Stimulated activated naive CD8-positive, alpha-beta T cell treated with anti-CD3 and anti-CD28 coated beads, Interleukin-15, amount 100 ng/mL, for 72 hours (primary cell): ENCODE measurements at regions not wholly inside any gene's neighbourhood (a gene's known extent, or its start where the extent isn't known, plus 50 kb on each side); places are given as distances from the start of the nearest gene placed in this dataset.
A peak's percentile ranks its signal among the peaks of the same experiment; 100 is the strongest.
"Not testable (repeated sequence)": the region's sequence is repeated elsewhere in the genome, so short reads cannot be mapped to it uniquely, and the experiment has no call there.

Source experiments
- ATAC-seq: fragments of 150-1000 bp; cut with Tn5 transposase; 2 replicates; pipeline ENCODE4 v1.10.0; 2021; ENCODE audit warnings: mild to moderate bottlenecking, moderate library complexity
- DNase-seq, 2 donors: peaks; one replicate each; pipeline ENCODE4 v3.0.0; 2021 to 2022
- H3K27ac Mint-ChIP-seq, 2 donors: one replicate each; pipeline ENCODE4 v1.8.0; 2022; ENCODE audit warnings: mild to moderate bottlenecking in 2 of 2, mixed read lengths in 2 of 2, moderate library complexity in 2 of 2
- H3K27me3 Mint-ChIP-seq: one replicate; pipeline ENCODE4 v1.8.0; 2022; ENCODE audit warnings: mixed read lengths
- H3K4me1 Mint-ChIP-seq: one replicate; pipeline ENCODE4 v1.8.0; 2022; ENCODE audit warnings: mild to moderate bottlenecking, mixed read lengths
- H3K4me3 Mint-ChIP-seq, 2 donors: one replicate each; pipeline ENCODE4 v1.8.0; 2022; ENCODE audit warnings: mild to moderate bottlenecking in 2 of 2, mixed read lengths in 2 of 2, moderate library complexity in 1 of 2
- H3K9me3 Mint-ChIP-seq, 2 donors: one replicate each; pipeline ENCODE4 v1.8.0; 2022; ENCODE audit warnings: mixed read lengths in 2 of 2

DNA sequence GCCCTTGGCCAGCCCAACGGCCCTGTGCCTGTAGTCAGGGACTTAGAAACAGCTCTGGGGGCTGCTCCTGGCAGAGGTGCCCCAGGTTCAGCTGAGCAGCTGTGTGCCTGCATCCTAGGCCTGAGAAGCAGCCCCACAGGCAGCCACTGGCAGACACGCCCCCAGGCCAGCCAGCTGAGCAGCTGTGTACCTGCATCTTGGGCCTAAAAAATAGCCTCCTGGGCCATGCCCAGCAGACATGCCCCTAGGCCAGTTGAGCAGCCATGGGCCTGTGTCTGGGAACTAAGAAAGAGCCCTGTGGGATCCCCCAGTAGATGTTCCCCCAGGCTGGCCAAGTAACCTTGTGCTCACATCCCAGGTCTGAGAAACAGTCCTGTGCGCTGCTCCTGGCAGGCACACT lies 64.0 kb downstream of the TBR1 start:
- DNase-seq (no peak), ATAC-seq (no peak)
- H3K27me3 Mint-ChIP-seq, result peaks cover 11% of the 10 kb centered on the region
- H3K27ac Mint-ChIP-seq, result no peak overlapping the region
- no peak overlapping the region for H3K4me3 Mint-ChIP-seq
- no peaks in the 10 kb centered on the region for H3K4me1 Mint-ChIP-seq
- H3K9me3 Mint-ChIP-seq, result peaks cover 18 to 19% of the 10 kb centered on the region in 2 donors

DNA sequence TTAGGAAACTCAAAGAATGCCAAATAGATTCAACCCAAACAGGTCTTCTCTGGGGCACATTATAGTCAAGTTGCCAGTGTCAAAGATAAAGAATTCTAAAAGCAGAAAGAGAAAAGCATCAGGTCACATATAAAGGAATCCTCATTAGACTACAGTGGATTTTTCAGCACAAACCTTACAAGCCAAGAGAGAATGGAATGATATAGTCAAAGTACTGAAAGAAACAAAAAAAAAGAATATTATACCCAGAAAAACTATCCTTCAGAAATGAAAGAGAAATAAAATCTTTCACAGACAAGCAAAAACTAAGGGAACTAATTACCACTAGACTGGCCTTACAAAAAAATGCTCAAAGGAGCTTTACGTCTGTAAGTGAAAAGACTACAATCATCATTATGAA lies 65.5 kb downstream of the TBR1 start:
- no peak overlapping the region for H3K4me3 Mint-ChIP-seq
- H3K27ac Mint-ChIP-seq, result no peak overlapping the region
- peaks cover 18 to 19% of the 10 kb centered on the region in 2 donors for H3K9me3 Mint-ChIP-seq
- DNase-seq (no peak), ATAC-seq (no peak)
- peaks cover 9% of the 10 kb centered on the region for H3K27me3 Mint-ChIP-seq
- H3K4me1 Mint-ChIP-seq, result no peaks in the 10 kb centered on the region

- ATAC-seq (no peak), DNase-seq (no peak)
- no peak overlapping the region for H3K4me3 Mint-ChIP-seq
- H3K4me1 Mint-ChIP-seq, result no peaks in the 10 kb centered on the region
- peaks cover 9% of the 10 kb centered on the region for H3K27me3 Mint-ChIP-seq
- peaks cover 18 to 19% of the 10 kb centered on the region in 2 donors for H3K9me3 Mint-ChIP-seq
- H3K27ac Mint-ChIP-seq, result no peak overlapping the region
These were observed 68.0 kb downstream of the TBR1 start for GRCh38 chr2:161484061-161484460.

DNA sequence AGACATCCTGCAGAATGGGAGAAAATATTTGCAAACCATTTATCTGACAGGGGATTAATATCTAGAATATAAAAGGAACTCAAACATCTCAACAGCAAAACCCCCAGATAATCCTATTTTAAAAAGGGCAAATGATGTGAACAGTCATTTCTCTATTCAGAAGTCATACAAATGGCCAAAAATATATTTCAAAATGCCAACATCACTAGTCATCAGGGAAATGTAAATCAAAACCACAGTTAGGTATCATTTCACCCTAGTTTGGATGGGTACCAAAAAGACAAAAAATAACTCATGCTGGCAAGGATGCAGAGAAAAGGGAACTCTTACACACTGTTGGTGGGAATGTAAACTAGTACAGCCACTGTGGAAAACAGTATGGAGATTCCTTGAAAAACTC lies 70.0 kb downstream of the TBR1 start:
- no peak for DNase-seq
- Mint-ChIP-seq H3K4me3 (no peak overlapping the region), H3K9me3 (peaks cover 11% of the 10 kb centered on the region in 2 donors), H3K27me3 (peaks cover 9% of the 10 kb centered on the region), H3K27ac (no peak overlapping the region), H3K4me1 (no peaks in the 10 kb centered on the region)
- ATAC-seq, result no peak

DNA sequence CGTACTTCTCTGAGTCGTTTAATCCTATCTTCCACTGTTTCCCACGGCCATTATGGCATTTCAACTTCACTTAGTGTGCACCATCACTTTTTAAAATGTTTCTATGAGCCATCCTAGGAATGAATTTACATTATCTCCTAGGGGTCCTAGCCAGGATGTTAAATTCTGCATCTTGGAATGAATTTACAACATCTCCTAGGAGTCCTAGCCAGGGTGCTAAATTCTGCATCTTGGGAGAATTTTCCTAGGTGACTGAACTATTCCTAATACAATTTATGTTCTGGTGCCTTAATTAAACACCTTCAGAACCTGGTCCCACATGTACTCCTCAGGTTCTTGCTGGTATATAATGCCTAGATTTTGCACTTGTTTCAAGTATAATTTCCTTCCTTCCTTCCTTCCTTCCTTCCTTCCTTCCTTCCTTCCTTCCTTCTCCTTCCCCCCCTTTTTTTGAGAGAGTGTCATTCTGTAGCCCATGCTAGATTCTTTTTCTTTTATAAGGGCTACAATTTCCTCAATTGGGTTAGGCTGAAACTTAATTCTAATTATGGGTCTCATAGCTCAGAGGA lies 72.1 kb downstream of the TBR1 start:
- no peak overlapping the region for H3K4me3 Mint-ChIP-seq
- H3K27ac Mint-ChIP-seq, result no peak overlapping the region
- H3K9me3 Mint-ChIP-seq, result peaks cover 0 to 4% of the 10 kb centered on the region in 2 donors
- no peaks in the 10 kb centered on the region for H3K4me1 Mint-ChIP-seq
- ATAC-seq (no peak), DNase-seq (no peak)
- peaks cover 6% of the 10 kb centered on the region for H3K27me3 Mint-ChIP-seq

DNA sequence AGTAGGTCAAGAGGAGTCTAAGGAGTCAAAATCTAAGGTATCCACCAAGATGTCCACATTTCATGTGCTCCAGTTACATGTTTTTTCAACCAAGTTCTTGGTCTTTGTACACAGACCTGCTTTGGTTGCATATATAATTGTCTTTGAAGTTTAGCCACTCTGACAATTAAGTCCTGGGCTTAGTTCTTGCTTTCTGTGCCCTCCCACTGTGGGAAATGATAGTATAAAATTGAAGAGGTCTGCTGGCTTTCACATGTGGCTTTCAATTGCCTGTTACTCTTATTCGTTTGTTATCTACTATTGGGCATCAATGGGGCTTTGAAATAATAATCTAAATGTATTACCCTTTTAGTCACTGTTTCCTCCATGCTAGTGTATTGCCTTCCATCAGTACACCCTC lies 72.8 kb downstream of the TBR1 start:
- no peak overlapping the region for H3K4me3 Mint-ChIP-seq
- H3K27ac Mint-ChIP-seq, result no peak overlapping the region
- no peak for DNase-seq
- no peaks in the 10 kb centered on the region for H3K4me1 Mint-ChIP-seq
- no peaks in the 10 kb centered on the region for H3K9me3 Mint-ChIP-seq
- ATAC-seq, result no peak
- H3K27me3 Mint-ChIP-seq, result peaks cover 2% of the 10 kb centered on the region

DNA sequence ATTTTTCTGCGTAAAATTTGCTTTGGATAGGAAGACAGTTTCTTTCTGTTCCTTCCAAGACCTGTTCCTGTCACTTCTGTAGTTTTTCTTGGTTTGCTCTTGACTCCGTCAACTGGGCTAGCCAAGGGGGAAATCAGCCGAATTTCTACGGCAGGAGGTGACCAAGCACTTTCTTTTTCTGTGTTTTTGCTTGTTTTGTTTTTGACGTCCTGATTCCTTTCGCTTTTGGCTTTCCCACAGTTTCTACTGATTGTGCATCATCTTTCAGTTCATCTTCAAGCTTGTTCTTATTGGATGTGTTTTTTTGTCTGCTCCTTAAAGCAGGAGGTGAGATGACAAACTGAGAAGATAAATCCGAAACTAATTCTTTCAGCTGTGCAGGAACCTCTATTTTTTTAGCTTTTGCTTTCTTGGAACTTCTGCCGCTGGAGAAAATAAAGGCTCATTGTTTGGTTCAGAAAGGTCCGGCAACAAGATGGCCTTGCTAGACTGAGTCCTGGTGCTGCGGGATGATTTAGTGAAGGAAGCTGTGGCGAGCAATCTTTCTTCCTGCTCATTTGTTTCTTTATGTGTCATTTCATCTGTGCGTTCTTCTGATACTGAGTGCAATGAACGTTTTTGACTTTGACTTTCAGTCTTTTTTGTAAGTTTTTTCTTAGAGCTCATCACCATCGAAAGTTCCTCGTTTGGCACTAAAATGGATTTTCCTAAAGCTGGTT lies 85.0 kb downstream of the TBR1 start:
- not testable (repeated sequence) for H3K9me3 Mint-ChIP-seq, H3K27ac Mint-ChIP-seq
- peak; percentile 63 for ATAC-seq
- H3K27me3 Mint-ChIP-seq, result peaks cover 17% of the 10 kb centered on the region
- peak in 1 of 2 donors; percentile 14 for DNase-seq
- peaks cover 13% of the 10 kb centered on the region for H3K4me1 Mint-ChIP-seq
- peak overlapping the region; percentile 61 to 69 for H3K4me3 Mint-ChIP-seq

DNA sequence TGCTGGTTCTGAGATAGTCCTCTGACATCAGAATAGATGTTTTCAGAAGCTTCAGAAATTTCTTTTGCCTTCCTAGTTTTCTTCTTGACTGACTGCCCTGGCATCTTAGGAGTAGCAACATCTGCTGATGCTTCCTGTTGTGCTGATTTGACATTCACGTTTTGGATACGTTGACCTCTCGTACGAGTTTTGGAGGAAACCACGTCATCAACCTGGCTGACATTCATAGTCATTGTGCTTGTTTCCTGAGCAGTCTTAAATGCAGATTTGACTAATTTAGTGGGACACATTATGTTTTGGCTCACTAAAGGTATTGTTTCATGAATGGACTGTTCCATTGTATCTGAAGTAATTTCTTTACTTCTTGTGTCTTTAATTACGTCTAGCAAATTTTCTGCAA lies 86.2 kb downstream of the TBR1 start:
- not testable (repeated sequence) for DNase-seq, H3K27ac Mint-ChIP-seq, H3K9me3 Mint-ChIP-seq, H3K4me3 Mint-ChIP-seq
- ATAC-seq, result peak; percentile 58
- Mint-ChIP-seq H3K27me3 (peaks cover 14% of the 10 kb centered on the region), H3K4me1 (peaks cover 13% of the 10 kb centered on the region)

GRCh38 chr2:161504628-161505289 lies 88.7 kb downstream of the TBR1 start:
- peaks cover 13% of the 10 kb centered on the region for H3K4me1 Mint-ChIP-seq
- H3K4me3 Mint-ChIP-seq, ATAC-seq, DNase-seq, H3K27ac Mint-ChIP-seq, H3K9me3 Mint-ChIP-seq, H3K27me3 Mint-ChIP-seq: not testable (repeated sequence)

DNA sequence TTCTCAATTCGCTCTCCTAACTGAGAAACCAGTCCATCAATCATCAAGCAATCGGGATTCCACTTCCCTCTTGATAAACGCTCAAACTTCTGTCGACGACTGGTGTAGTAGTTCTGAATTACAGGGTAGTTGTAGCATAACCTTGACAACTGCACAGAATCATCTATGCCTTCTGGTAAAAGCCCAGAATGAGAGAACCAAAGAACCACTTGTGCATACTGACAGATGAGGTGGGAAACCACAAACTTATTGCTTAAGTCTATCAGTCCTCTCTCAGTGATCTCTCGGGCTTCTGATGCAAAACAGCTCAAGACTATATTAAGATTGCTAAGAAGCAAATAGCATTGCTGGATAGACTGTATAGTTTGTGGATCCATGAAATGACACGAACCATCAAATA lies 89.4 kb downstream of the TBR1 start:
- H3K9me3 Mint-ChIP-seq, H3K4me3 Mint-ChIP-seq, ATAC-seq, H3K27me3 Mint-ChIP-seq, DNase-seq, H3K27ac Mint-ChIP-seq: not testable (repeated sequence)
- H3K4me1 Mint-ChIP-seq, result peaks cover 13% of the 10 kb centered on the region

DNA sequence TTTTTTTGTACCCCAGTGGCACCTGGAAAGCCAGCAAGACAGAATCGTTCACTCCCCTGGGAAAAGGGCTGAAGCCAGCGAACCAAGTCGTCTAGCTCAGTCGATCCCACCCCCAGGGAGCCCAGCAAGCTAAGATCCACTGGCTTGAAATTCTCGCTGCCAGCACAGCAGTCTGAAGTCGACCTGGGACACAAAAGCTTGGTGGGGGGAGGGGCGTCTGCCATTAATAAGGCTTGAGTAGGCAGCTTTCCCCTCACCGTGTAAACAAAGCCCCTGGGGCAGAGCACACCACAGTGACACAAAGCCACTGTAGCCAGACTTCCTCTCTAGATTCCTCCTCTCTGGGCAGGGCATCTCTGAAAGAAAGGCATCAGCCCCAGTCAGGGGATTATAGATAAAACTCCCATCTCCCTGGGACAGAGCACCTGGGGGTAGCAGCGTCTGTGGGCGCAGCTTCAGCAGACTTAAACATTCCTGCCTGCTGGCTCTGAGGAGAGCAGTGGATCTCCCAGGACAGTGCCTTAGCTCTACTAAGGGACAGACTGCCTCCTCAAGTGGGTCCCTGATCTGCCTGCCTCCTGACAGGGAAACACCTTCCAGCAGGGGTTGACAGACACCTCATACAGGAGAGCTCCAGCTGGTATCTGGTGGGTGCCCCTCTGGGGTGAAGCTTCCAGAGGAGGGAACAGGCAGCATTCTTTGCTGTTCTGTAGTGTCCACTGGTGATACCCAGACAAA lies 97.4 kb downstream of the TBR1 start:
- H3K4me3 Mint-ChIP-seq, ATAC-seq, DNase-seq, H3K4me1 Mint-ChIP-seq, H3K27ac Mint-ChIP-seq, H3K27me3 Mint-ChIP-seq: not testable (repeated sequence)
- H3K9me3 Mint-ChIP-seq, result peaks cover 6 to 15% of the 10 kb centered on the region in 2 donors

DNA sequence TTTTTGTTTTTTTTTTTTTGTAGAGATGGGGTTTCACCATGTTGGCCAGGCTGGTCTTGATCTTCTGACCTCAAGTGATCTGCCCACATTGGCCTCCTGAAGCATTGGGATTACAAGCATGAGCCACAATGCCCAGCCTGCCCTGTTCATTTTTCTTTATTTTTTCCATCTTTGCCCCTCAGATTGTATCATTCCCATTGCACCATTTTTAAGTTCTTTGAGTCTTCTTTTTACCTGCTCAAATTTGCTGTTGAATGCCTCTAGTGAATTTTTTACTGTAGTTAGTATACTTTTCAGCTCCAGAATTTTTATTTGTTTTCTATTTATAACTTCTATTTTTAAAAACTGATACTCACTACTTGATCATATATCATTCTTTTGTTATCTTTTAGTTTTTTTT lies 101.4 kb upstream of the SLC4A10 start:
- no peaks in the 10 kb centered on the region for H3K27me3 Mint-ChIP-seq
- no peak overlapping the region for H3K4me3 Mint-ChIP-seq
- no peak for ATAC-seq
- DNase-seq, result no peak
- peaks cover 8 to 28% of the 10 kb centered on the region in 2 donors for H3K9me3 Mint-ChIP-seq
- no peak overlapping the region for H3K27ac Mint-ChIP-seq
- no peaks in the 10 kb centered on the region for H3K4me1 Mint-ChIP-seq

DNA sequence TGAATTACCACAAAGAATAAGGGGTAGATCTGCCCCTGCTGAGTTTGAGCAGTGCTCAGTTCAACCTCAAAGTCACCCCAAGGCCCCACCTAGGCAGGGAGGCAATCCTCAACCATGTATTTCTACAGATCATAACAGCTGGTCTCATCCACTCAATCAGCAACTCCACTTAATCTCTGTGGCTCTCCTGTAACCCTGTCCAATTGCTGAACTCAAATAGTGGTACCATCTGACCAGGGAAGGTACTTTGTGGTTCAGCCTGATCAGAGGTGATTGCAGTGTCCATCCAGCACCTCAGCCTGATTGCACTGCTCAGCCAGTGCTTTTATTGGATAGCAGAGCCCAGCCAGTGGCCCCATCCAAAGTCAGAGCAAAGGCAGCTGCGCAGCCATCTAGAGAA lies 91.0 kb upstream of the SLC4A10 start:
- Mint-ChIP-seq H3K4me3 (no peak overlapping the region), H3K27me3 (peaks cover 11% of the 10 kb centered on the region), H3K9me3 (peaks cover 9 to 18% of the 10 kb centered on the region in 2 donors), H3K27ac (no peak overlapping the region), H3K4me1 (no peaks in the 10 kb centered on the region)
- DNase-seq, result no peak
- ATAC-seq, result no peak

GRCh38 chr2:161546635-161547034 lies 77.6 kb upstream of the SLC4A10 start:
- no peak for DNase-seq
- no peaks in the 10 kb centered on the region for H3K4me1 Mint-ChIP-seq
- H3K4me3 Mint-ChIP-seq, result no peak overlapping the region
- ATAC-seq, result no peak
- peak overlapping the region in 1 of 2 donors; percentile 50 for H3K27ac Mint-ChIP-seq
- H3K27me3 Mint-ChIP-seq, result no peaks in the 10 kb centered on the region
- H3K9me3 Mint-ChIP-seq, result no peaks in the 10 kb centered on the region

DNA sequence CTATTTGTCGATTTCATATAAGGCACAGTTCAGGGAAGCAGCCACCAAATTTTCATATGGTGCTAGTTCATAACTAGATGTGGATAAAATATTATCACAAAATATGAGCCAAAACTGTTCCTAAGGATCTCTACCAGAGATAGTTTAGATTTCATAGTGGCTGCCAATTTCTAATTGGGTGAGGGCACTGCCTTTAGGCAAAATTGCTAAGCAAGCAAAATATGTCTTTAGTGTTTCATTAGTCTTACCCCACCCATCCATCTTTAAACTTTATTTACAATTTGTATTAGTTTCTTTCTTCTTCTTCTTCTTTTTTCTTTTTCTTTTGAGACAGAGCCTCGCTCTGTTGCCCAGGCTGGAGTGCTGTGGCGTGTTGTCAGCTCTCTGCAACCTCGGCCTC lies 77.1 kb upstream of the SLC4A10 start:
- DNase-seq (no peak), ATAC-seq (no peak)
- Mint-ChIP-seq H3K4me3 (no peak overlapping the region), H3K4me1 (no peaks in the 10 kb centered on the region), H3K27me3 (peaks cover under 1% of the 10 kb centered on the region), H3K9me3 (no peaks in the 10 kb centered on the region), H3K27ac (no peak overlapping the region)

GRCh38 chr2:161552015-161552414 lies 72.2 kb upstream of the SLC4A10 start:
- Mint-ChIP-seq H3K27ac (no peak overlapping the region), H3K27me3 (peaks cover 17% of the 10 kb centered on the region), H3K4me3 (no peak overlapping the region), H3K9me3 (no peaks in the 10 kb centered on the region), H3K4me1 (no peaks in the 10 kb centered on the region)
- DNase-seq, result no peak
- no peak for ATAC-seq
